ENCODE measurements at regions not wholly inside any gene's neighbourhood (a gene's known extent, or its start where the extent isn't known, plus 50 kb on each side); places are given as distances from the start of the nearest gene placed in this dataset.
"Not testable (repeated sequence)": the region's sequence is repeated elsewhere in the genome, so short reads cannot be mapped to it uniquely, and the experiment has no call there.

- Histone ChIP-seq H3K36me3 (no peaks in the 10 kb centered on the region), H3K9me3 (no peaks in the 10 kb centered on the region), H3K27ac (no peak overlapping the region), H3K4me1 (no peaks in the 10 kb centered on the region), H3K27me3 (no peaks in the 10 kb centered on the region), H3K4me3 (no peak overlapping the region)
- no peak for ATAC-seq
- intact Hi-C loops (cut with DNase I), result no loop called here
- DNase-seq, result no peak
- WGBS (ENCODE audit: insufficient coverage, low coverage, low lambda C conversion rate, missing lambda C conversion rate), result 69% methylated on average over 4 of the region's 4 CpGs
- no peak for TF ChIP-seq CTCF (IDR thresholded peaks at IDR 0.05)
- TF ChIP-seq POLR2A (IDR thresholded peaks at IDR 0.05), result no peak
Measured at GRCh38 chr12:29012673-29013072, 136.4 kb upstream of the FAR2 start.

- H3K27me3 ChIP-seq; H3K9me3 ChIP-seq; H3K4me1 ChIP-seq; H3K4me3 ChIP-seq; H3K36me3 ChIP-seq; ATAC-seq; H3K27ac ChIP-seq; intact Hi-C loops (cut with DNase I); DNase-seq: not testable (repeated sequence)
- WGBS (ENCODE audit: insufficient coverage, low coverage, low lambda C conversion rate, missing lambda C conversion rate), result 67% methylated on average over 1 of the region's 2 CpGs
Measured at GRCh38 chr12:29017532-29017931, 131.5 kb upstream of the FAR2 start.

GRCh38 chr12:29023436-29024076 lies 125.5 kb upstream of the FAR2 start:
- ATAC-seq, result no peak
- Histone ChIP-seq H3K9me3 (no peaks in the 10 kb centered on the region), H3K36me3 (no peaks in the 10 kb centered on the region), H3K4me3 (no peak overlapping the region), H3K4me1 (no peaks in the 10 kb centered on the region), H3K27ac (no peak overlapping the region), H3K27me3 (no peaks in the 10 kb centered on the region)
- 83% methylated on average over 2 of the region's 2 CpGs for WGBS (ENCODE audit: insufficient coverage, low coverage, low lambda C conversion rate, missing lambda C conversion rate)
- no peak for DNase-seq
- TF ChIP-seq CTCF (IDR thresholded peaks at IDR 0.05) (no peak), POLR2A (IDR thresholded peaks at IDR 0.05) (no peak)
- intact Hi-C loops (cut with DNase I), result no loop called here

GRCh38 chr12:29024117-29024516 lies 125.0 kb upstream of the FAR2 start:
- Histone ChIP-seq H3K36me3 (no peaks in the 10 kb centered on the region), H3K4me1 (no peaks in the 10 kb centered on the region), H3K9me3 (no peaks in the 10 kb centered on the region), H3K27me3 (no peaks in the 10 kb centered on the region), H3K4me3 (no peak overlapping the region), H3K27ac (no peak overlapping the region)
- intact Hi-C loops (cut with DNase I), result no loop called here
- TF ChIP-seq CTCF (IDR thresholded peaks at IDR 0.05) (no peak), POLR2A (IDR thresholded peaks at IDR 0.05) (no peak)
- 70% methylated on average over 1 of the region's 1 CpG for WGBS (ENCODE audit: insufficient coverage, low coverage, low lambda C conversion rate, missing lambda C conversion rate)
- DNase-seq, result no peak
- no peak for ATAC-seq

GRCh38 chr12:29025937-29026336 lies 123.1 kb upstream of the FAR2 start:
- no peaks in the 10 kb centered on the region for H3K9me3 ChIP-seq
- ATAC-seq, result no peak
- intact Hi-C loops (cut with DNase I), result no loop called here
- TF ChIP-seq POLR2A (IDR thresholded peaks at IDR 0.05) (no peak), CTCF (IDR thresholded peaks at IDR 0.05) (no peak)
- H3K4me1 ChIP-seq, result no peaks in the 10 kb centered on the region
- no peaks in the 10 kb centered on the region for H3K27me3 ChIP-seq
- 64% methylated on average over 2 of the region's 2 CpGs for WGBS (ENCODE audit: insufficient coverage, low coverage, low lambda C conversion rate, missing lambda C conversion rate)
- DNase-seq, result no peak
- H3K4me3 ChIP-seq, result no peak overlapping the region
- H3K36me3 ChIP-seq, result no peaks in the 10 kb centered on the region
- H3K27ac ChIP-seq, result no peak overlapping the region

Measured in right lobe of liver (tissue), 6 donors.